Heart left ventricle (tissue), 16 donors: ENCODE measurements at regions not wholly inside any gene's neighbourhood (a gene's known extent, or its start where the extent isn't known, plus 50 kb on each side); places are given as distances from the start of the nearest gene placed in this dataset.

Experiments used
- ATAC-seq, 4 donors: fragments of 200-7000 bp; cut with Tn5 transposase; one replicate each; pipeline ENCODE4 v1.9.1; 2020 to 2022; ENCODE audit warnings: moderate library complexity in 4 of 4, mild to moderate bottlenecking in 3 of 4, moderate number of reproducible peaks in 1 of 4
- DNase-seq, 5 donors: peaks; one replicate each; pipeline ENCODE4 v3.0.0-alpha.2; 2020
- H3K27ac ChIP-seq, 12 donors: fragments of 200-600 bp; sonication (generic) in 4 of 12; one replicate each; pipeline versions ENCODE4 v1.5.0 to v1.8.0; 2016 to 2022; ENCODE audit warnings: mild to moderate bottlenecking in 2 of 12
- H3K27me3 ChIP-seq, 9 donors: fragments of 200-600 bp; sonication (generic) in 2 of 9; one replicate each; pipeline versions ENCODE4 v1.5.1 to v1.8.0; 2016 to 2022; ENCODE audit warnings: mild to moderate bottlenecking in 3 of 9
- H3K36me3 ChIP-seq, 9 donors: fragments of 200-600 bp; sonication (generic) in 2 of 9; one replicate each; pipeline versions ENCODE4 v1.5.0 to v1.8.0; 2018 to 2022; ENCODE audit warnings: mild to moderate bottlenecking in 2 of 9
- H3K4me1 ChIP-seq, 12 donors: fragments of 200-600 bp; sonication (generic) in 4 of 12; one replicate each; pipeline versions ENCODE4 v1.5.0 to v1.8.0; 2016 to 2022; ENCODE audit warnings: mild to moderate bottlenecking in 3 of 12
- H3K4me3 ChIP-seq, 12 donors: fragments of 200-600 bp; sonication (generic) in 4 of 12; one replicate each; pipeline versions ENCODE4 v1.5.0 to v1.8.0; 2017 to 2022; ENCODE audit warnings: mild to moderate bottlenecking in 9 of 12, moderate library complexity in 4 of 12
- H3K9me3 ChIP-seq, 12 donors: fragments of 200-600 bp; sonication (generic) in 4 of 12; one replicate each; pipeline versions ENCODE4 v1.5.0 to v1.8.0; 2016 to 2022; ENCODE audit warnings: mild to moderate bottlenecking in 1 of 12
- CTCF ChIP-seq, 12 donors: fragments of 200-600 bp; sonication (generic) in 4 of 12; IDR thresholded peaks; one replicate each; pipeline versions ENCODE4 v1.5.0 to v1.8.0; 2018 to 2022; ENCODE audit warnings: antibody characterized with exemption in 12 of 12, mild to moderate bottlenecking in 5 of 12
- POLR2A ChIP-seq, 2 donors: fragments of 450-650 bp; IDR thresholded peaks; one replicate each; pipeline ENCODE4 v1.6.1; 2017; ENCODE audit warnings: antibody characterized with exemption in 2 of 2, mild to moderate bottlenecking in 2 of 2, moderate library complexity in 2 of 2
- WGBS, 4 donors: extraction: QIAGEN DNeasy Blood & Tissue Kit in 2 of 4; methylation state at CpG; one replicate each; pipeline versions ENCODE4 v1.1.5 to v1.1.7; 2013 to 2018; 5-methylcytosine and 5-hydroxymethylcytosine counted together
- intact Hi-C, 10 donors: fragments of 100-400 bp; cut with DNase I; formaldehyde crosslinking; loops; one replicate each; pipeline versions ENCODE4 v1.11.1 to v1.14.2; 2022
- donor health status: ischemic (EF 13 %, LVEDD 7.1; RV severe dilation, severe dysfunction).
- donor health status: healthy with polysubstance abuse.
- donor health status: DM: no; HTN: yes; CAD: no.
- donor health status: DM: no; HTN: no; CAD: no.
- donor health status: ischemic (EF 25% LVEDD 6.9; RV normal size, moderate dysfunction).
- donor health status: ischemic (EF 25% LVEDD 5.7; RV mildly dilated, moderate dysfunction).
- donor health status: healthy.
- donor health status: DM: yes; HTN: yes; CAD: no.
- donor health status: ischemic (EF 35%, LVEDD 5.7; RV mildly dilated, moderate dysfunction).
- donor health status: nonischemic (EF 11% LVEDD 7.7; RV severe dilation, severe dysfunction).
- donor health status: DM: yes; HTN: yes; CAD: no.
- donor health status: PGD.
- donor health status: ischemic (EF 29% LVEDD 5.4; RV normal size, mild dysfunction).
- donor health status: nonischemic (EF 23%, LVEDD 6.1; RV moderate dilation, normal function).

- 18 to 32% (median 29%) methylated on average over 7 of the region's 7 CpGs for WGBS, 4 donors
- no peaks in the 10 kb centered on the region for H3K9me3 ChIP-seq
- H3K36me3 ChIP-seq: no peaks in the 10 kb centered on the region
- H3K4me3 ChIP-seq: no peak overlapping the region
- peaks cover 0 to 16% (median 0%) of the 10 kb centered on the region in 12 donors for H3K4me1 ChIP-seq
- DNase-seq (no peak), ATAC-seq (no peak)
- intact Hi-C loops: no loop called here
- no peak for TF ChIP-seq POLR2A (IDR thresholded peaks at IDR 0.05)
- TF ChIP-seq CTCF (IDR thresholded peaks at IDR 0.05): no peak
- peaks cover 4 to 56% (median 27%) of the 10 kb centered on the region in 9 donors for H3K27me3 ChIP-seq
- peak overlapping the region in 3 of 12 donors; percentile 32 to 61 (median 43) for H3K27ac ChIP-seq
Observed at GRCh38 chr22:27298332-27298731, 503.2 kb downstream of the MN1 start.

- H3K9me3 ChIP-seq: no peaks in the 10 kb centered on the region
- peak overlapping the region in 5 of 12 donors; percentile 32 to 67 (median 53) for H3K27ac ChIP-seq
- no peak for TF ChIP-seq CTCF (IDR thresholded peaks at IDR 0.05)
- no peak for TF ChIP-seq POLR2A (IDR thresholded peaks at IDR 0.05)
- DNase-seq: no peak
- peaks cover 0 to 16% (median 0%) of the 10 kb centered on the region in 12 donors for H3K4me1 ChIP-seq
- peaks cover 4 to 56% (median 27%) of the 10 kb centered on the region in 9 donors for H3K27me3 ChIP-seq
- peak overlapping the region in 6 of 12 donors; percentile 18 to 49 (median 28) for H3K4me3 ChIP-seq
- ATAC-seq: no peak
- intact Hi-C loops: no loop called here
- H3K36me3 ChIP-seq: no peaks in the 10 kb centered on the region
- 29 to 39% (median 36%) methylated on average over 4 of the region's 4 CpGs for WGBS, 4 donors
Observed at GRCh38 chr22:27298742-27299141, 502.8 kb downstream of the MN1 start.

- TF ChIP-seq POLR2A (IDR thresholded peaks at IDR 0.05) (no peak), CTCF (IDR thresholded peaks at IDR 0.05) (no peak)
- intact Hi-C loops: loop anchor here in 2 of 10 donors (5.0 to 10.0 kb wide), 2 partner anchors 62 to 65 kb away; no protein-coding TSS in a partner anchor
- DNase-seq: peak in 1 of 5 donors; percentile 16
- peak overlapping the region in 8 of 12 donors; percentile 11 to 49 (median 22) for H3K4me3 ChIP-seq
- no peaks in the 10 kb centered on the region for H3K9me3 ChIP-seq
- peaks cover 4 to 56% (median 27%) of the 10 kb centered on the region in 9 donors for H3K27me3 ChIP-seq
- H3K4me1 ChIP-seq: peaks cover 0 to 16% (median 0%) of the 10 kb centered on the region in 12 donors
- WGBS, 4 donors: 25 to 31% (median 30%) methylated on average over 31 to 33 of the region's 33 CpGs
- H3K36me3 ChIP-seq: no peaks in the 10 kb centered on the region
- H3K27ac ChIP-seq: peak overlapping the region in 5 of 12 donors; percentile 32 to 67 (median 53)
- ATAC-seq: peak in 2 of 4 donors; percentile 58 to 61
Observed at GRCh38 chr22:27299181-27300085, 502.1 kb downstream of the MN1 start.
